K562 (cell line): ENCODE measurements at regions not wholly inside any gene's neighbourhood (a gene's known extent, or its start where the extent isn't known, plus 50 kb on each side); places are given as distances from the start of the nearest gene placed in this dataset.

Experiments
- CUX1 ChIP-seq: fragments of 200-800 bp; sonication (Bioruptor generic); IDR thresholded peaks from 2 replicates; pipeline ENCODE4 v1.6.1; 2016; ENCODE audit warnings: missing genetic modification characterization, missing compliant biosample characterization
- HINFP ChIP-seq: fragments of 450-650 bp; conservative IDR thresholded peaks from 2 replicates; pipeline ENCODE4 v1.6.1; 2016; ENCODE audit warnings: missing genetic modification characterization, low read depth, mild to moderate bottlenecking, control low read depth, missing compliant biosample characterization
- MYC ChIP-seq, 2 experiments: fragments of 250-450 bp in 1 of 2; sonication (Bioruptor Pico) in 1 of 2; IDR thresholded peaks; 2 replicates each; pipeline versions ENCODE4 v1.5.1 to v1.6.1; 2012 to 2021; ENCODE audit warnings: low read depth in 2 of 2, borderline replicate concordance in 1 of 2, improper control_type of control experiment in 1 of 2, low read length in 1 of 2, mild to moderate bottlenecking in 1 of 2, moderate library complexity in 1 of 2
- ZNF140 ChIP-seq: fragments of 250-450 bp; sonication (Bioruptor Pico); IDR thresholded peaks from 2 replicates; pipeline ENCODE4 v1.8.0; 2021; ENCODE audit warnings: moderate library complexity, mild to moderate bottlenecking, inconsistent platforms
- ZNF77 ChIP-seq: fragments of 250-450 bp; sonication (Bioruptor Pico); IDR thresholded peaks from 2 replicates; pipeline ENCODE4 v1.5.0; 2020
- TF ChIP-seq, protein P1 (sequence below): sonication (generic); formaldehyde crosslinking; IDR thresholded peaks from 2 replicates; pipeline ENCODE4 v1.8.1; 2023; ENCODE audit warnings: missing genetic modification reagents, mild to moderate bottlenecking, borderline replicate concordance
- TF ChIP-seq, protein P2 (sequence below): fragments of 250-450 bp; sonication (Bioruptor Pico); IDR thresholded peaks from 2 replicates; pipeline ENCODE4 v1.8.0; 2022; ENCODE audit warnings: inconsistent platforms

GRCh38 chr1:79430437-79430836 lies 423.9 kb upstream of the ADGRL4 start (continued):
- TF ChIP-seq CUX1 (CRISPR knock-in tag), result no peak
- no peak for TF ChIP-seq HINFP (tag)
- TF ChIP-seq, protein P1, sequence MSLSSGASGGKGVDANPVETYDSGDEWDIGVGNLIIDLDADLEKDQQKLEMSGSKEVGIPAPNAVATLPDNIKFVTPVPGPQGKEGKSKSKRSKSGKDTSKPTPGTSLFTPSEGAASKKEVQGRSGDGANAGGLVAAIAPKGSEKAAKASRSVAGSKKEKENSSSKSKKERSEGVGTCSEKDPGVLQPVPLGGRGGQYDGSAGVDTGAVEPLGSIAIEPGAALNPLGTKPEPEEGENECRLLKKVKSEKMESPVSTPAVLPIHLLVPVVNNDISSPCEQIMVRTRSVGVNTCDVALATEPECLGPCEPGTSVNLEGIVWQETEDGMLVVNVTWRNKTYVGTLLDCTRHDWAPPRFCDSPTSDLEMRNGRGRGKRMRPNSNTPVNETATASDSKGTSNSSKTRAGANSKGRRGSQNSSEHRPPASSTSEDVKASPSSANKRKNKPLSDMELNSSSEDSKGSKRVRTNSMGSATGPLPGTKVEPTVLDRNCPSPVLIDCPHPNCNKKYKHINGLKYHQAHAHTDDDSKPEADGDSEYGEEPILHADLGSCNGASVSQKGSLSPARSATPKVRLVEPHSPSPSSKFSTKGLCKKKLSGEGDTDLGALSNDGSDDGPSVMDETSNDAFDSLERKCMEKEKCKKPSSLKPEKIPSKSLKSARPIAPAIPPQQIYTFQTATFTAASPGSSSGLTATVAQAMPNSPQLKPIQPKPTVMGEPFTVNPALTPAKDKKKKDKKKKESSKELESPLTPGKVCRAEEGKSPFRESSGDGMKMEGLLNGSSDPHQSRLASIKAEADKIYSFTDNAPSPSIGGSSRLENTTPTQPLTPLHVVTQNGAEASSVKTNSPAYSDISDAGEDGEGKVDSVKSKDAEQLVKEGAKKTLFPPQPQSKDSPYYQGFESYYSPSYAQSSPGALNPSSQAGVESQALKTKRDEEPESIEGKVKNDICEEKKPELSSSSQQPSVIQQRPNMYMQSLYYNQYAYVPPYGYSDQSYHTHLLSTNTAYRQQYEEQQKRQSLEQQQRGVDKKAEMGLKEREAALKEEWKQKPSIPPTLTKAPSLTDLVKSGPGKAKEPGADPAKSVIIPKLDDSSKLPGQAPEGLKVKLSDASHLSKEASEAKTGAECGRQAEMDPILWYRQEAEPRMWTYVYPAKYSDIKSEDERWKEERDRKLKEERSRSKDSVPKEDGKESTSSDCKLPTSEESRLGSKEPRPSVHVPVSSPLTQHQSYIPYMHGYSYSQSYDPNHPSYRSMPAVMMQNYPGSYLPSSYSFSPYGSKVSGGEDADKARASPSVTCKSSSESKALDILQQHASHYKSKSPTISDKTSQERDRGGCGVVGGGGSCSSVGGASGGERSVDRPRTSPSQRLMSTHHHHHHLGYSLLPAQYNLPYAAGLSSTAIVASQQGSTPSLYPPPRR (CRISPR knock-in tag), result no peak
- TF ChIP-seq, protein P2, sequence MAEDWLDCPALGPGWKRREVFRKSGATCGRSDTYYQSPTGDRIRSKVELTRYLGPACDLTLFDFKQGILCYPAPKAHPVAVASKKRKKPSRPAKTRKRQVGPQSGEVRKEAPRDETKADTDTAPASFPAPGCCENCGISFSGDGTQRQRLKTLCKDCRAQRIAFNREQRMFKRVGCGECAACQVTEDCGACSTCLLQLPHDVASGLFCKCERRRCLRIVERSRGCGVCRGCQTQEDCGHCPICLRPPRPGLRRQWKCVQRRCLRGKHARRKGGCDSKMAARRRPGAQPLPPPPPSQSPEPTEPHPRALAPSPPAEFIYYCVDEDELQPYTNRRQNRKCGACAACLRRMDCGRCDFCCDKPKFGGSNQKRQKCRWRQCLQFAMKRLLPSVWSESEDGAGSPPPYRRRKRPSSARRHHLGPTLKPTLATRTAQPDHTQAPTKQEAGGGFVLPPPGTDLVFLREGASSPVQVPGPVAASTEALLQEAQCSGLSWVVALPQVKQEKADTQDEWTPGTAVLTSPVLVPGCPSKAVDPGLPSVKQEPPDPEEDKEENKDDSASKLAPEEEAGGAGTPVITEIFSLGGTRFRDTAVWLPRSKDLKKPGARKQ (CRISPR knock-in tag), result no peak
- TF ChIP-seq ZNF77 (CRISPR knock-in tag), result no peak
- TF ChIP-seq ZNF140 (CRISPR knock-in tag), result no peak
- no peak for TF ChIP-seq MYC (IDR thresholded peaks at IDR 0.05; ENCODE audit: low read depth, low read length)
- no peak for TF ChIP-seq MYC (CRISPR knock-in tag; IDR thresholded peaks at IDR 0.05; ENCODE audit: borderline replicate concordance, low read depth)
